ENCODE measurements at regions not wholly inside any gene's neighbourhood (a gene's known extent, or its start where the extent isn't known, plus 50 kb on each side); places are given as distances from the start of the nearest gene placed in this dataset.
A peak's percentile ranks its signal among the peaks of the same experiment; 100 is the strongest.

DNA sequence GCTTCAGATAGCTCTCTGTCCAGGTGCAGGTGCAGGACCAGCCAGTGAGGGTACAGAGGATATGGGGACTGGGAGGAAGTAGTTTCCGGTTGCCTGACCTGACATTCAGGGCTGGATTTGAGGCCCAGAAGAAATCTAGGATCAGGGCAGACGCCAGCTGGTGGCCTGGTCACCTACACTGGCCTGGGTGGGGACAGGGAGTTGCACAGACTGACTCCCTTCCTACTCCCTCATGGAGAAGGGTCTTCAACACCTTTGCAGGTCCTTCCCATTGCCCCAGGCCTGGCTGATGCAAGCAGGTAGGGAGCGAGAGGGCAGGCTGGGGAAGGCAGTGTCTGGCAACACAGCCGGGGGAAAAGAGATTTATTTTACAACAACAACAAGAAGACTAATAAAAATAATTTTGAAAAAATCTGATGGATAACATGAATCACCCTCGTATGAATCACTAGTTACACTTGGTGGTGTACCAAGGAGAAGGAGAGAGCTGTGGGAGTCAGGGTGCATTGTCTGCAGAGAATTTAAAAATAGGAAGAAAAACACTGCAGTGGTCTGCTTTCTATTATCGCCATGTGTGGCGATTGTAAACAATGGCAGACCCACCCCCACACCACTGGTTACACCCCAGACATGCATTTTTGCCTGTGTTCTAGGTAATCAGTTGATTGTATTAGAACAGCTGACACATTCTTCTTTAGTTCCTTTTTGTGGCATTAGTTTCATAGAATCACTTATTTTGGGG is 62.3 kb upstream of the SNX9 start:
- no peaks in the 10 kb centered on the region for H3K9me3 ChIP-seq (ENCODE audit: control extremely low read depth in 1 of 5, control insufficient read depth in 4 of 5, insufficient read depth in 2 of 5, low read depth in 1 of 5, low read length in 4 of 5)
- 92% methylated on average over 2 of the region's 7 CpGs for WGBS (ENCODE audit: insufficient coverage)
- H3K27ac ChIP-seq (ENCODE audit: insufficient read depth in 1 of 2, low read depth in 1 of 2, low read length in 2 of 2, poor library complexity in 1 of 2, severe bottlenecking in 2 of 2) = no peak overlapping the region

DNA sequence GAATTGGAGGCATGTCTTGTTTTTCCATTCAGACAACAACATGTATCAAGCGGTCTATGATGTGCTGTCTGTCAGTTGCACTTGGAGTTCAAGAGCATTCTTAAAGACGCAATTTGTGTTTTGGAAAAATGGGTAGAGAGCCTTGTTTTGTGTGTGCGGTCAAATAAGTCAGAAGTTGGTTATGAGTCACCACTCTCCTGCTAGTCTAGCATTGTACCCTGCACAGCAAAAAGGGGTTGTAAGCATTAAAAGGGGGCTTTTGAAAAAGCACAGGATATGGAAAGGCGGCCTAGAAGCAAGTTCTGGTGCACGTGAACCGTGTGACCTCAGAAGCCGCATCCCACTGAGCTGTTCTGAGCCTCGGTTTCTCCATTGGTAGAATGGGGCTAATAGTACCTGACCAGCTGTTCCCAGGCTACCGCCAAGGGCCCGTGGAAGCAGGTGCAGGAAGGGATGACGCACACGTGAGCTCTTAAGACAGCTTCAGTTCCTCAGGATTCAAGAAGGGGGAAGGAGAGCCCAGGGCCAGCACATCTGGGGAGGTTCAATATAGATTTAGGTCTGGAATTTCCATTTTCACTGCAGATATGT is 61.6 kb upstream of the SNX9 start:
- H3K27ac ChIP-seq (ENCODE audit: insufficient read depth in 1 of 2, low read depth in 1 of 2, low read length in 2 of 2, poor library complexity in 1 of 2, severe bottlenecking in 2 of 2) = no peak overlapping the region
- no peaks in the 10 kb centered on the region for H3K36me3 ChIP-seq (ENCODE audit: control insufficient read depth in 4 of 4, insufficient read depth in 4 of 4, low read length in 3 of 4)
- CTCF ChIA-PET = interaction anchor here (0.7 to 5.9 kb wide), 14 partner anchors 10 to 1284 kb away, joined by 3 to 32 read pairs (median 3); no protein-coding TSS in a partner anchor
- no peak overlapping the region for H3K4me3 ChIP-seq (ENCODE audit: control insufficient read depth in 1 of 7, extremely low read depth in 1 of 7, insufficient read depth in 4 of 7, low read depth in 2 of 7, low read length in 6 of 7)
- H3K4me1 ChIP-seq (ENCODE audit: control extremely low read depth in 1 of 4, control insufficient read depth in 4 of 4, insufficient read depth in 4 of 4, low read length in 3 of 4) = peaks cover 21 to 47% (median 41%) of the 10 kb centered on the region in 4 experiments
- H3K9me3 ChIP-seq (ENCODE audit: control extremely low read depth in 1 of 5, control insufficient read depth in 4 of 5, insufficient read depth in 2 of 5, low read depth in 1 of 5, low read length in 4 of 5) = no peaks in the 10 kb centered on the region
- WGBS (ENCODE audit: insufficient coverage) = 84% methylated on average over 8 of the region's 12 CpGs
- peak in 1 of 3 donors; percentile 39 for DNase-seq
- no peaks in the 10 kb centered on the region for H3K27me3 ChIP-seq (replicated peaks in 2 of 5; ENCODE audit: control insufficient read depth in 4 of 5, insufficient read depth in 5 of 5, low read length in 4 of 5)
- POLR2A ChIA-PET = interaction anchor here (0.6 kb wide), 1 partner anchor 124 kb away, joined by 3 read pairs; no protein-coding TSS in a partner anchor

More for the DNA sequence above, 62.3 kb upstream of the SNX9 start:
- peak in 1 of 3 donors; percentile 20 for DNase-seq
- ChIA-PET CTCF (interaction anchor here (0.7 to 5.9 kb wide), 9 partner anchors 102 to 1283 kb away, joined by 3 to 32 read pairs (median 3); no protein-coding TSS in a partner anchor), POLR2A (no interaction called here)
- Histone ChIP-seq H3K4me1 (ENCODE audit: control extremely low read depth in 1 of 4, control insufficient read depth in 4 of 4, insufficient read depth in 4 of 4, low read length in 3 of 4) (peaks cover 21 to 47% (median 41%) of the 10 kb centered on the region in 4 experiments), H3K4me3 (ENCODE audit: control insufficient read depth in 1 of 7, extremely low read depth in 1 of 7, insufficient read depth in 4 of 7, low read depth in 2 of 7, low read length in 6 of 7) (no peak overlapping the region), H3K36me3 (ENCODE audit: control insufficient read depth in 4 of 4, insufficient read depth in 4 of 4, low read length in 3 of 4) (no peaks in the 10 kb centered on the region), H3K27me3 (replicated peaks in 2 of 5; ENCODE audit: control insufficient read depth in 4 of 5, insufficient read depth in 5 of 5, low read length in 4 of 5) (peaks cover 0 to under 1% (median 0%) of the 10 kb centered on the region in 5 experiments)

DNA sequence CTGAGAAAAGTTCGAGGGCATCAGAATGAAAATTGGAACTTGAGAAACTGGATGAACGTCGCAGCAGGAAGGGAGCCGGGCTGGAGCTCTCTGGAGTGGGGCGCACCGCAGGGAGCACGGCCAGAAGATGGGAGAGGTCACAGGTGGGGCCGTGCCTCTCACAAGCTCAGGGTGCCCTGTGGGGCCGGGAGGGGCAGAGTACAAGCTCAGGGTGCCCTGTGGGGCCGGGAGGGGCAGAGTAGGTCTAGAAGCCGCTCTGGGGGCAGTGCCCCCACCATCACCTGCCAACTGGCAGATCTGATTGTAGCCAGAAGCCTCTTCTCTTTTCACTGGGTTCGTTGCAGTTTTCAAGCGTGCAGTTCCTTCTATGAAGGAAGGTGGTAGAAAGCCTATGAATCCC is 61.1 kb upstream of the SNX9 start:
- Histone ChIP-seq H3K4me1 (ENCODE audit: control extremely low read depth in 1 of 4, control insufficient read depth in 4 of 4, insufficient read depth in 4 of 4, low read length in 3 of 4) (peaks cover 21 to 43% (median 39%) of the 10 kb centered on the region in 4 experiments), H3K27ac (ENCODE audit: insufficient read depth in 1 of 2, low read depth in 1 of 2, low read length in 2 of 2, poor library complexity in 1 of 2, severe bottlenecking in 2 of 2) (no peak overlapping the region), H3K4me3 (ENCODE audit: control insufficient read depth in 1 of 7, extremely low read depth in 1 of 7, insufficient read depth in 4 of 7, low read depth in 2 of 7, low read length in 6 of 7) (no peak overlapping the region), H3K9me3 (ENCODE audit: control extremely low read depth in 1 of 5, control insufficient read depth in 4 of 5, insufficient read depth in 2 of 5, low read depth in 1 of 5, low read length in 4 of 5) (no peaks in the 10 kb centered on the region), H3K36me3 (ENCODE audit: control insufficient read depth in 4 of 4, insufficient read depth in 4 of 4, low read length in 3 of 4) (no peaks in the 10 kb centered on the region), H3K27me3 (replicated peaks in 2 of 5; ENCODE audit: control insufficient read depth in 4 of 5, insufficient read depth in 5 of 5, low read length in 4 of 5) (no peaks in the 10 kb centered on the region)
- ChIA-PET POLR2A (interaction anchor here (0.6 kb wide), 1 partner anchor 124 kb away, joined by 3 read pairs; no protein-coding TSS in a partner anchor), CTCF (interaction anchor here (1.0 to 5.9 kb wide), 12 partner anchors 9 to 307 kb away, joined by 3 to 32 read pairs (median 4); no protein-coding TSS in a partner anchor)
- DNase-seq = no peak
- 83% methylated on average over 11 of the region's 13 CpGs for WGBS (ENCODE audit: insufficient coverage)

DNA sequence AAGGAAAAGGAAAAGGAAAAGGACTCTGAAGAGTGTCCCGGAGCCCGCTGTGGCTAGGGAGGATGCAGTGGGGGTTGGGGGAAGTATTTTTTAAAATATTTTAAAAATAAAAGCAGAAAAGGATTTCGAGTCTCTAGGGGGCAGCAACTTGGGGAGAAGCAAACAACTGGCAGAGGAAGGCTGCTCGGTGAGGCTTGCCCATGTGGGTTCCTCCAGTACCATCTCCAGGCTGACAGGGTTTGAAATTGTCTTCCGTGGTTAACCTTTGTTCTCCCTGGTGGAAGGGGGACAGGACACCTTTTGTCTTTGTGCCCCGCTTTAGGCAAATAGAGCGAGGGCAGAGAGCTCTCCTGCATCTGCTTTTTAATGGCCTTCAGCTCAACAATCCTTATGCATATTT is 60.4 kb upstream of the SNX9 start:
- CTCF ChIA-PET = interaction anchor here (1.0 to 5.9 kb wide), 15 partner anchors 9 to 307 kb away, joined by 3 to 32 read pairs (median 4); no protein-coding TSS in a partner anchor
- WGBS (ENCODE audit: insufficient coverage) = 28% methylated on average over 5 of the region's 7 CpGs
- H3K36me3 ChIP-seq (ENCODE audit: control insufficient read depth in 4 of 4, insufficient read depth in 4 of 4, low read length in 3 of 4) = no peaks in the 10 kb centered on the region
- peak in 2 of 3 donors; percentile 52 to 53 for DNase-seq
- POLR2A ChIA-PET = interaction anchor here (0.6 to 0.7 kb wide), 2 partner anchors 39 to 140 kb away, joined by 3 read pairs; no protein-coding TSS in a partner anchor
- no peak overlapping the region for H3K27ac ChIP-seq (ENCODE audit: insufficient read depth in 1 of 2, low read depth in 1 of 2, low read length in 2 of 2, poor library complexity in 1 of 2, severe bottlenecking in 2 of 2)
- H3K27me3 ChIP-seq (replicated peaks in 2 of 5; ENCODE audit: control insufficient read depth in 4 of 5, insufficient read depth in 5 of 5, low read length in 4 of 5) = no peaks in the 10 kb centered on the region
- H3K4me3 ChIP-seq (ENCODE audit: control insufficient read depth in 1 of 7, extremely low read depth in 1 of 7, insufficient read depth in 4 of 7, low read depth in 2 of 7, low read length in 6 of 7) = no peak overlapping the region
- H3K4me1 ChIP-seq (ENCODE audit: control extremely low read depth in 1 of 4, control insufficient read depth in 4 of 4, insufficient read depth in 4 of 4, low read length in 3 of 4) = peaks cover 21 to 41% (median 38%) of the 10 kb centered on the region in 4 experiments
- no peaks in the 10 kb centered on the region for H3K9me3 ChIP-seq (ENCODE audit: control extremely low read depth in 1 of 5, control insufficient read depth in 4 of 5, insufficient read depth in 2 of 5, low read depth in 1 of 5, low read length in 4 of 5)

DNA sequence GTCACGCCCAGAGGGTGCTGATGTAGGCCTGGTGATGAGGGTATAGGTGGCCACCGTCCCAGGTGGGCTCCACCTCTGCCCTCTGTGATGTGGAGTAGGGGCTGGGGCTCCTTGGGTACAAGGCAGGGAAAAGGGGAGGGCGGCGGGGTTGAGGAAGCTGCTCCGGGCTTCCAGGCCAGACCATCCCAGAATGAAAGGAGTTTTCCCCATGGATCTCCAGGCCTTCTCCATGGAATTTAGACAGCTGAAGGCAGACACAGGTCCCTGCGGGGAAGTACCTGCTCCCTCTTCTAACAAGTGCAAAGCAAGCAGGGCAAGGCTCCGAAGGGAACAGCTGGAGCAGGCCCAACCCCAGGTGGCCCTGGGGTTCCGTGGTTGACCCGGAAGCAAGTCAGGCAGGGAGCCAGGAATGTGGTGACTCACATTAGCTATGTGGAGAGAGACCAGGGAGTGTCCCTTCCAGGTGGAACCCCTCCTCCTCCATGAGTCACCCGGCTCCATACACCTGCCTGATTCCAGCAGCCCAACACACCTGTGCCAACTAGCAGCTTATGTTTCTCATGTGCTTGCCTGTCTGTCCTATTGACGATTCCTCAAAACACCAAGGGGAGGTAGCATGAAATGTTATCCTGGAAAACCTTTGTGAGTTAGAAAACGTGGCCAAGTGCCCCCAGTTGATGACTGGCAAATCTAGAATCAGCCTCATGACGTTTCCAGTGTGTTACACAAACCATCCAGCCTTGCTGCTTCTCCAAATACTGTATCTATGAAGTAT is 59.7 kb upstream of the SNX9 start:
- H3K27ac ChIP-seq (ENCODE audit: insufficient read depth in 1 of 2, low read depth in 1 of 2, low read length in 2 of 2, poor library complexity in 1 of 2, severe bottlenecking in 2 of 2) = no peak overlapping the region
- H3K4me3 ChIP-seq (ENCODE audit: control insufficient read depth in 1 of 7, extremely low read depth in 1 of 7, insufficient read depth in 4 of 7, low read depth in 2 of 7, low read length in 6 of 7) = peak overlapping the region in 2 of 7 experiments; percentile 40 to 49
- no peaks in the 10 kb centered on the region for H3K9me3 ChIP-seq (ENCODE audit: control extremely low read depth in 1 of 5, control insufficient read depth in 4 of 5, insufficient read depth in 2 of 5, low read depth in 1 of 5, low read length in 4 of 5)
- no peaks in the 10 kb centered on the region for H3K27me3 ChIP-seq (replicated peaks in 2 of 5; ENCODE audit: control insufficient read depth in 4 of 5, insufficient read depth in 5 of 5, low read length in 4 of 5)
- peaks cover 21 to 47% (median 43%) of the 10 kb centered on the region in 4 experiments for H3K4me1 ChIP-seq (ENCODE audit: control extremely low read depth in 1 of 4, control insufficient read depth in 4 of 4, insufficient read depth in 4 of 4, low read length in 3 of 4)
- peak; percentile 52 to 79 (median 79) for DNase-seq
- ChIA-PET POLR2A (interaction anchor here (0.7 kb wide), 2 partner anchors 49 to 139 kb away, joined by 3 read pairs; no protein-coding TSS in a partner anchor), CTCF (interaction anchor here (0.7 to 5.9 kb wide), 14 partner anchors 30 to 306 kb away, joined by 3 to 32 read pairs (median 4); no protein-coding TSS in a partner anchor)
- no peaks in the 10 kb centered on the region for H3K36me3 ChIP-seq (ENCODE audit: control insufficient read depth in 4 of 4, insufficient read depth in 4 of 4, low read length in 3 of 4)
- 53% methylated on average over 10 of the region's 13 CpGs for WGBS (ENCODE audit: insufficient coverage)

DNA sequence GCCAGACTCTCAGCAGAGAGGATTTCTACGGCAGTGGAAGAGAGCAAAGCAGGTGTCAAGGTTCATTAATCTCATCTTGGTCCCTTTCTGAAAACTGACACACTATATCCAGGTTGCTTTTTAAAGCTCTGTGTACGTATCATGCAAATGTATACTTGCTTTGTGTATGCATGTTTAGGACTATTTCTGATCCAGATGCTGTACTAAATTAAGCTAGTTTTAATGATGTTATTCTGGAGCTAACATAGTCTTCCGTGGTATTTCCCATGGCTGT is 59.2 kb upstream of the SNX9 start:
- H3K4me1 ChIP-seq (ENCODE audit: control extremely low read depth in 1 of 4, control insufficient read depth in 4 of 4, insufficient read depth in 4 of 4, low read length in 3 of 4) = peaks cover 21 to 52% (median 48%) of the 10 kb centered on the region in 4 experiments

More for the DNA sequence above, 59.2 kb upstream of the SNX9 start:
- Histone ChIP-seq H3K9me3 (ENCODE audit: control extremely low read depth in 1 of 5, control insufficient read depth in 4 of 5, insufficient read depth in 2 of 5, low read depth in 1 of 5, low read length in 4 of 5) (no peaks in the 10 kb centered on the region), H3K27ac (ENCODE audit: insufficient read depth in 1 of 2, low read depth in 1 of 2, low read length in 2 of 2, poor library complexity in 1 of 2, severe bottlenecking in 2 of 2) (no peak overlapping the region), H3K36me3 (ENCODE audit: control insufficient read depth in 4 of 4, insufficient read depth in 4 of 4, low read length in 3 of 4) (no peaks in the 10 kb centered on the region), H3K4me3 (ENCODE audit: control insufficient read depth in 1 of 7, extremely low read depth in 1 of 7, insufficient read depth in 4 of 7, low read depth in 2 of 7, low read length in 6 of 7) (peak overlapping the region in 2 of 7 experiments; percentile 40 to 49), H3K27me3 (replicated peaks in 2 of 5; ENCODE audit: control insufficient read depth in 4 of 5, insufficient read depth in 5 of 5, low read length in 4 of 5) (no peaks in the 10 kb centered on the region)
- ChIA-PET POLR2A (interaction anchor here (0.7 kb wide), 1 partner anchor 48 kb away, joined by 3 read pairs; no protein-coding TSS in a partner anchor), CTCF (interaction anchor here (0.7 to 3.0 kb wide), 7 partner anchors 55 to 120 kb away, joined by 3 to 22 read pairs (median 4); no protein-coding TSS in a partner anchor)
- WGBS (ENCODE audit: insufficient coverage) = 17% methylated on average over 2 of the region's 3 CpGs
- no peak for DNase-seq

Measured in common myeloid progenitor, CD34-positive (primary cell).